H1 (cell line): ENCODE measurements at regions not wholly inside any gene's neighbourhood (a gene's known extent, or its start where the extent isn't known, plus 50 kb on each side); places are given as distances from the start of the nearest gene placed in this dataset.

Experiments used
- EZH2 ChIP-seq: fragments of 200-600 bp; sonication (generic); IDR thresholded peaks from 2 replicates; pipeline ENCODE4 v1.7.1; 2012; ENCODE audit warnings: low read depth, mild to moderate bottlenecking, moderate library complexity, low read length, inconsistent platforms; ENCODE audit not compliant: severe bottlenecking
- NRF1 ChIP-seq: IDR thresholded peaks from 2 replicates; pipeline ENCODE4 v1.6.1; 2011; ENCODE audit warnings: mild to moderate bottlenecking, low read depth, low read length, improper control_type of control experiment
- POLR2A ChIP-seq, 2 experiments: IDR thresholded peaks; 1 replicate in 1 of 2; 2 replicates in 1 of 2; pipeline ENCODE4 v1.6.1; 2011; ENCODE audit warnings: low read depth in 2 of 2, low read length in 2 of 2, mild to moderate bottlenecking in 2 of 2; ENCODE audit errors: control extremely low read depth in 1 of 2
- POLR2AphosphoS5 ChIP-seq: IDR thresholded peaks from 2 replicates; pipeline ENCODE4 v1.6.1; 2011; ENCODE audit warnings: low read depth, low read length
- RAD21 ChIP-seq, 2 experiments: IDR thresholded peaks in 1 of 2; conservative IDR thresholded peaks in 1 of 2; 2 replicates each; pipeline ENCODE4 v1.6.1; 2011; ENCODE audit warnings: low read depth in 2 of 2, low read length in 2 of 2, improper control_type of control experiment in 1 of 2, inconsistent platforms in 1 of 2, mild to moderate bottlenecking in 1 of 2, moderate library complexity in 1 of 2
- RBBP5 ChIP-seq: IDR thresholded peaks from 2 replicates; pipeline ENCODE4 v1.7.1; 2012; ENCODE audit warnings: low read depth, mild to moderate bottlenecking, inconsistent platforms, low read length, moderate library complexity, borderline replicate concordance
- RNF2 ChIP-seq: fragments of 200-900, 300-1000 bp; sonication (generic); IDR thresholded peaks from 2 replicates; pipeline ENCODE4 v1.7.1; 2016; ENCODE audit warnings: borderline replicate concordance, low read depth, mild to moderate bottlenecking, antibody characterized with exemption, low read length; ENCODE audit not compliant: poor library complexity, severe bottlenecking; ENCODE audit errors: missing control alignments
- TEAD4 ChIP-seq: IDR thresholded peaks from 2 replicates; pipeline ENCODE4 v1.6.1; 2012; ENCODE audit warnings: low read depth, low read length, inconsistent platforms, mixed read lengths
- ZNF274 ChIP-seq: IDR thresholded peaks from 2 replicates; pipeline ENCODE4 v1.7.0; 2012; ENCODE audit warnings: low read length, borderline replicate concordance; ENCODE audit errors: extremely low read depth
- TF ChIP-seq, protein P1 (sequence below), 3 experiments: IDR thresholded peaks; 1 replicate in 2 of 3; 2 replicates in 1 of 3; pipeline versions ENCODE4 v1.5.1 to v1.6.1; 2011; ENCODE audit warnings: low read length in 3 of 3, mild to moderate bottlenecking in 3 of 3, inconsistent platforms in 2 of 3, low read depth in 1 of 3, moderate library complexity in 1 of 3; ENCODE audit not compliant: insufficient read depth in 1 of 3; ENCODE audit errors: control extremely low read depth in 1 of 3

DNA sequence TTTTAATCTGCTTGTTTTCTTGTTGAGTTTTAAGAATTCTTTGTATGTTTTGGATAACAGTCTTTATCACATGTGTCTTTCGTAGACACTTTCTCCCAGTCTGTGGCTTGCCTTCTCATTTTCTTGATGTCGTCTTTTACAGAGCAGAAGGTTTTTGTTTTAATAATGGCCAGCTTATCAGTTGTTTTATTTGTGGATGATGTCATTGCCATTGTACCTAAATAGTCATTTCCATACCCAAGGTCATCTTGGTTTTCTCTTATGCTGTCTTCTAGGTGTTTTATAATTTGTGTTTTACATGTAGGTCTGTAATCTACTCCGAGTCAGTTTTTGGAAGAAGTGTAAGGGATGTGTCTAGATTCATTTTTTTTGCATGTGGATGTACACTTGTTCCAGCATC is 159.6 kb upstream of the NUDT6 start:
- TF ChIP-seq, protein P1, sequence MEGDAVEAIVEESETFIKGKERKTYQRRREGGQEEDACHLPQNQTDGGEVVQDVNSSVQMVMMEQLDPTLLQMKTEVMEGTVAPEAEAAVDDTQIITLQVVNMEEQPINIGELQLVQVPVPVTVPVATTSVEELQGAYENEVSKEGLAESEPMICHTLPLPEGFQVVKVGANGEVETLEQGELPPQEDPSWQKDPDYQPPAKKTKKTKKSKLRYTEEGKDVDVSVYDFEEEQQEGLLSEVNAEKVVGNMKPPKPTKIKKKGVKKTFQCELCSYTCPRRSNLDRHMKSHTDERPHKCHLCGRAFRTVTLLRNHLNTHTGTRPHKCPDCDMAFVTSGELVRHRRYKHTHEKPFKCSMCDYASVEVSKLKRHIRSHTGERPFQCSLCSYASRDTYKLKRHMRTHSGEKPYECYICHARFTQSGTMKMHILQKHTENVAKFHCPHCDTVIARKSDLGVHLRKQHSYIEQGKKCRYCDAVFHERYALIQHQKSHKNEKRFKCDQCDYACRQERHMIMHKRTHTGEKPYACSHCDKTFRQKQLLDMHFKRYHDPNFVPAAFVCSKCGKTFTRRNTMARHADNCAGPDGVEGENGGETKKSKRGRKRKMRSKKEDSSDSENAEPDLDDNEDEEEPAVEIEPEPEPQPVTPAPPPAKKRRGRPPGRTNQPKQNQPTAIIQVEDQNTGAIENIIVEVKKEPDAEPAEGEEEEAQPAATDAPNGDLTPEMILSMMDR (IDR thresholded peaks at IDR 0.05; ENCODE audit: control extremely low read depth in 1 of 3, insufficient read depth in 1 of 3, low read depth in 1 of 3, low read length in 3 of 3): no peak
- no peak for TF ChIP-seq RAD21 (IDR thresholded peaks at IDR 0.05 in 1 of 2, conservative IDR thresholded peaks at IDR 0.05 in 1 of 2; ENCODE audit: low read depth in 2 of 2, low read length in 2 of 2)
- no peak for TF ChIP-seq POLR2A (IDR thresholded peaks at IDR 0.05; ENCODE audit: control extremely low read depth in 1 of 2, low read depth in 2 of 2, low read length in 2 of 2)
- no peak for TF ChIP-seq POLR2AphosphoS5
- TF ChIP-seq RNF2: no peak
- TF ChIP-seq ZNF274: no peak
- TF ChIP-seq TEAD4: no peak
- TF ChIP-seq NRF1: no peak
- TF ChIP-seq RBBP5: no peak
- TF ChIP-seq EZH2: no peak
